Astrocyte (in vitro differentiated cells and primary cell): ENCODE measurements at regions not wholly inside any gene's neighbourhood (a gene's known extent, or its start where the extent isn't known, plus 50 kb on each side); places are given as distances from the start of the nearest gene placed in this dataset.

ENCODE experiments used
- DNase-seq: peaks from one replicate; pipeline ENCODE4 v3.0.0-alpha.2; 2010; ENCODE audit warnings: low read depth
- FAIRE-seq: peaks from 2 replicates; lab custom pipeline; 2011; peaks lifted over from hg19 to GRCh38; lab: Jason Lieb, UNC
- H2AFZ ChIP-seq: 2 replicates; pipeline ENCODE4 v1.6.0; 2012; ENCODE audit warnings: low read depth, low read length, inconsistent platforms
- H3K27ac ChIP-seq: 2 replicates; pipeline ENCODE4 v1.5.1; 2011; ENCODE audit warnings: low read depth, low read length, inconsistent platforms
- H3K27me3 ChIP-seq: 2 replicates; pipeline ENCODE4 v1.6.0; 2011; ENCODE audit warnings: low read length, inconsistent platforms; ENCODE audit not compliant: insufficient read depth
- H3K36me3 ChIP-seq: 2 replicates; pipeline ENCODE4 v1.5.1; 2011; ENCODE audit warnings: low read length, inconsistent platforms; ENCODE audit not compliant: insufficient read depth
- H3K4me1 ChIP-seq: 2 replicates; pipeline ENCODE4 v1.5.1; 2011; ENCODE audit warnings: low read length, inconsistent platforms; ENCODE audit not compliant: insufficient read depth
- H3K4me2 ChIP-seq: 2 replicates; pipeline ENCODE4 v1.6.0; 2012; ENCODE audit warnings: low read length, inconsistent platforms
- H3K4me3 ChIP-seq: 2 replicates; pipeline ENCODE4 v1.5.1; 2011; ENCODE audit warnings: low read depth, mild to moderate bottlenecking, low read length, inconsistent platforms; ENCODE audit not compliant: insufficient read depth
- H3K79me2 ChIP-seq: 2 replicates; pipeline ENCODE4 v1.6.0; 2012; ENCODE audit warnings: mild to moderate bottlenecking, low read length, inconsistent platforms; ENCODE audit not compliant: insufficient read depth
- H3K9ac ChIP-seq: 2 replicates; pipeline ENCODE4 v1.6.0; 2012; ENCODE audit warnings: mild to moderate bottlenecking, low read length, inconsistent platforms
- H3K9me3 ChIP-seq: 2 replicates; pipeline ENCODE4 v1.5.1; 2012; ENCODE audit warnings: low read depth, mild to moderate bottlenecking, low read length, inconsistent platforms; ENCODE audit not compliant: insufficient read depth
- H4K20me1 ChIP-seq: 2 replicates; pipeline ENCODE4 v1.6.0; 2012; ENCODE audit warnings: low read length, inconsistent platforms; ENCODE audit not compliant: insufficient read depth
- H3K27ac Mint-ChIP-seq: one replicate; pipeline ENCODE4 v1.8.0; 2021; ENCODE audit warnings: mild to moderate bottlenecking, mixed read lengths; ENCODE audit not compliant: unreplicated experiment
- H3K27me3 Mint-ChIP-seq: one replicate; pipeline ENCODE4 v1.8.0; 2021; ENCODE audit warnings: low read depth, mixed read lengths; ENCODE audit not compliant: unreplicated experiment
- H3K36me3 Mint-ChIP-seq: one replicate; pipeline ENCODE4 v1.8.0; 2021; ENCODE audit warnings: low read depth, mixed read lengths; ENCODE audit not compliant: unreplicated experiment
- H3K4me1 Mint-ChIP-seq: one replicate; pipeline ENCODE4 v1.8.0; 2021; ENCODE audit warnings: low read depth, mixed read lengths; ENCODE audit not compliant: unreplicated experiment
- H3K4me3 Mint-ChIP-seq: one replicate; pipeline ENCODE4 v1.8.0; 2021; ENCODE audit warnings: mild to moderate bottlenecking, moderate library complexity, mixed read lengths; ENCODE audit not compliant: unreplicated experiment
- H3K9me3 Mint-ChIP-seq: one replicate; pipeline ENCODE4 v1.8.0; 2021; ENCODE audit warnings: mild to moderate bottlenecking, mixed read lengths; ENCODE audit not compliant: unreplicated experiment
- EZH2 ChIP-seq: IDR thresholded peaks from 2 replicates; pipeline ENCODE4 v1.6.1; 2012; ENCODE audit warnings: mild to moderate bottlenecking, low read length, inconsistent platforms; ENCODE audit not compliant: insufficient read depth
- TF ChIP-seq, protein P1 (sequence below): IDR thresholded peaks from 2 replicates; pipeline ENCODE4 v1.5.1; 2011; ENCODE audit warnings: low read depth, mild to moderate bottlenecking, inconsistent platforms, low read length, moderate library complexity; ENCODE audit not compliant: insufficient read depth

DNA sequence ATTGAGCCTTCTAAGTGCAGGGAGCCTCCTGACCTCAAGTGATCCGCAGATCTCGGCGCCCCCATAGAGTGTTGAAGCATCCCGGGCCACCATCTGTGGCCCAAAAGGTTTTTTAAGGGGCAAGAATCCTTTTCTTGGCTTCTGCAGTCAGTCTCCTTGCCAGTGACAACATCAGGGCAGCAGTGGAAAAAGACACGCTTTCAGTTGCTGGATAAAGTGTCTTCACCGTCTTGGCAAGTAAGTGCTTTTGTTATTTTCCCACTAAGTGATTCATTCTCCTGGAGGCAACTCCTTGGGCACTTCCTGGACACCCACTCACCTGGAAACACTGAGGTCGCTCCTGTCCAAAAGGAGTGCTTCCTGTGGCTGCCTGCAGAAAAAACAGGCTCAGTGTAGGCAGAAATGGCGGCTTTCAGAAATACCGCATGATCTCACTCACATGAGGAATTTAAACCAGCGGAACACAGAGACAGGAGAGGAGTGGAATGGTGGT, 71.7 kb upstream of the ABHD2 start:
- Mint-ChIP-seq H3K27me3 (no peaks in the 10 kb centered on the region), H3K27ac (no peak overlapping the region), H3K4me1 (peaks cover 11% of the 10 kb centered on the region), H3K36me3 (no peaks in the 10 kb centered on the region), H3K9me3 (peaks cover 8% of the 10 kb centered on the region), H3K4me3 (no peak overlapping the region)
- Histone ChIP-seq H2AFZ (peak overlapping the region; percentile 96), H3K4me3 (no peak overlapping the region), H4K20me1 (no peaks in the 10 kb centered on the region), H3K4me2 (peak overlapping the region; percentile 86), H3K36me3 (no peaks in the 10 kb centered on the region), H3K27ac (no peak overlapping the region), H3K27me3 (no peaks in the 10 kb centered on the region), H3K4me1 (peaks cover 13% of the 10 kb centered on the region), H3K79me2 (no peaks in the 10 kb centered on the region), H3K9ac (peak overlapping the region; percentile 8), H3K9me3 (peaks cover 5% of the 10 kb centered on the region)
- TF ChIP-seq, protein P1, sequence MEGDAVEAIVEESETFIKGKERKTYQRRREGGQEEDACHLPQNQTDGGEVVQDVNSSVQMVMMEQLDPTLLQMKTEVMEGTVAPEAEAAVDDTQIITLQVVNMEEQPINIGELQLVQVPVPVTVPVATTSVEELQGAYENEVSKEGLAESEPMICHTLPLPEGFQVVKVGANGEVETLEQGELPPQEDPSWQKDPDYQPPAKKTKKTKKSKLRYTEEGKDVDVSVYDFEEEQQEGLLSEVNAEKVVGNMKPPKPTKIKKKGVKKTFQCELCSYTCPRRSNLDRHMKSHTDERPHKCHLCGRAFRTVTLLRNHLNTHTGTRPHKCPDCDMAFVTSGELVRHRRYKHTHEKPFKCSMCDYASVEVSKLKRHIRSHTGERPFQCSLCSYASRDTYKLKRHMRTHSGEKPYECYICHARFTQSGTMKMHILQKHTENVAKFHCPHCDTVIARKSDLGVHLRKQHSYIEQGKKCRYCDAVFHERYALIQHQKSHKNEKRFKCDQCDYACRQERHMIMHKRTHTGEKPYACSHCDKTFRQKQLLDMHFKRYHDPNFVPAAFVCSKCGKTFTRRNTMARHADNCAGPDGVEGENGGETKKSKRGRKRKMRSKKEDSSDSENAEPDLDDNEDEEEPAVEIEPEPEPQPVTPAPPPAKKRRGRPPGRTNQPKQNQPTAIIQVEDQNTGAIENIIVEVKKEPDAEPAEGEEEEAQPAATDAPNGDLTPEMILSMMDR, result no peak
- DNase-seq, result peak; percentile 73
- FAIRE-seq, result no peak

DNA sequence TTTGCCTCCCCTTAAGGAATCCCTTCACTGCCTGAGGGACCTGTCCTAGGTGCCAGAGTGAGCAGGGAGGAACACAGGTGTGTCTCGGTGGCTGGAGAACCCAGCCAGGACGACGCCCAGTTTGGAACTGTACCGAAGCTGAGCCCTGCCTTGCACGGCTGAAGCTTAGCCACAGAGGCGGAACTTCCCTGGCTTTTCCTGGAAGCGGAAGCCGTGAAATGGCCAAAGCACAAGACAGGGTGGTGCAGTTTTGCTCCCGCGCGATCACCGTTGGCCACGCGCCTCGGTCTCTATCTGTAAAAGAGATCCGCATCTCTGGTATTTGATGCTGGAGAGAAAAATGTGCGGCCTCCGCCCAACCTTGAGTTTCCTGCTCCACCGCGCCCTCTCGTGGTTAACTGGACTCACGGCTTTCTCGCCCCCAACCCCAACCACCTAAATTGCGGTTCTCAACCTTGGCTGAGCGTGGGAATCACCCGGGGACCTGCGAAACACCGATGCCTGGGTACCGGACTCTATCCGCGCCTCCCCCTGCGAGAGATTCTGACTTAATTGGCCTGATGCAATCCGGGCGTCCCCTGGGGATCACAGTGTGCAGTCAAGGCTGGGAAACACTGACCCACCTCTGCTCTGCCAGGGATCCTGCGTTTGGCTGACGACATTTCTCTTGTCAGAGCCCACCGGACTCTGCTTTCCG, 70.7 kb upstream of the ABHD2 start:
- no peak overlapping the region for H3K27ac ChIP-seq
- H3K27me3 ChIP-seq, result peaks cover 1% of the 10 kb centered on the region
- Mint-ChIP-seq H3K36me3 (no peaks in the 10 kb centered on the region), H3K9me3 (peaks cover 7% of the 10 kb centered on the region), H3K4me1 (peaks cover 11% of the 10 kb centered on the region), H3K4me3 (peak overlapping the region; percentile 54), H3K27me3 (peaks cover 3% of the 10 kb centered on the region), H3K27ac (peak overlapping the region; percentile 62)
- peak overlapping the region; percentile 96 for H2AFZ ChIP-seq
- no peaks in the 10 kb centered on the region for H3K79me2 ChIP-seq
- peaks cover 13% of the 10 kb centered on the region for H3K4me1 ChIP-seq
- H3K4me3 ChIP-seq, result peak overlapping the region; percentile 48
- H3K9me3 ChIP-seq, result peaks cover 1% of the 10 kb centered on the region
- DNase-seq, result peak; percentile 61
- no peak for FAIRE-seq
- peak overlapping the region; percentile 66 for H3K9ac ChIP-seq
- H3K4me2 ChIP-seq, result peak overlapping the region; percentile 86
- H3K36me3 ChIP-seq, result no peaks in the 10 kb centered on the region
- TF ChIP-seq, protein P1, result peak; percentile 92
- TF ChIP-seq EZH2, result no peak
- no peaks in the 10 kb centered on the region for H4K20me1 ChIP-seq

DNA sequence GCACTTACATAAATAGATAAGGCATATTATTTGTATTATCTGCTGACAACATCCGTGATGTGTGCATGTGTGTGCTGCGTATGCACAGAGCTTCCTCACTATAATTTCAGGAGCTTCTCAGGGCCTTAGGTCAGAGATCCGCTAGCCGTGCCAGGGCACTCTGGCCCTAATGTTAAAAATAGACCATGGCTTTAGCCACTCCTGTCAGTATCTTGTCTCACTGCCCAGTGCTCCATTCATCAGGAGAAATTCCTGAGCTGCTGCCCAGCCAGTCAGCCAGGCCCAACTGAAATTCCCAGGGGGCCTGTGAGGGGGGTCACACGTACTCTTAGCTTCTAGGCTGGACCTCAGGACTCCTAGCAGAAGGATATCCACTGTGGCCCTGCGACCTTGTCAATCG, 70.0 kb upstream of the ABHD2 start:
- no peak for DNase-seq
- H3K27ac ChIP-seq, result no peak overlapping the region
- peak overlapping the region; percentile 66 for H3K9ac ChIP-seq
- H4K20me1 ChIP-seq, result no peaks in the 10 kb centered on the region
- H3K27me3 Mint-ChIP-seq, result peaks cover 3% of the 10 kb centered on the region
- H3K27me3 ChIP-seq, result peaks cover 2% of the 10 kb centered on the region
- no peak for TF ChIP-seq EZH2
- TF ChIP-seq, protein P1, result no peak
- H3K36me3 ChIP-seq, result no peaks in the 10 kb centered on the region
- no peaks in the 10 kb centered on the region for H3K79me2 ChIP-seq
- H3K4me1 ChIP-seq, result peaks cover 13% of the 10 kb centered on the region
- no peak overlapping the region for H2AFZ ChIP-seq
- peak overlapping the region; percentile 27 for H3K27ac Mint-ChIP-seq
- H3K4me2 ChIP-seq, result peak overlapping the region; percentile 86
- peaks cover 11% of the 10 kb centered on the region for H3K4me1 Mint-ChIP-seq
- no peak overlapping the region for H3K4me3 ChIP-seq
- peaks cover 3% of the 10 kb centered on the region for H3K9me3 Mint-ChIP-seq
- no peaks in the 10 kb centered on the region for H3K9me3 ChIP-seq
- no peak for FAIRE-seq
- no peaks in the 10 kb centered on the region for H3K36me3 Mint-ChIP-seq
- no peak overlapping the region for H3K4me3 Mint-ChIP-seq
